ENCODE measurements at regions not wholly inside any gene's neighbourhood (a gene's known extent, or its start where the extent isn't known, plus 50 kb on each side); places are given as distances from the start of the nearest gene placed in this dataset.

DNA sequence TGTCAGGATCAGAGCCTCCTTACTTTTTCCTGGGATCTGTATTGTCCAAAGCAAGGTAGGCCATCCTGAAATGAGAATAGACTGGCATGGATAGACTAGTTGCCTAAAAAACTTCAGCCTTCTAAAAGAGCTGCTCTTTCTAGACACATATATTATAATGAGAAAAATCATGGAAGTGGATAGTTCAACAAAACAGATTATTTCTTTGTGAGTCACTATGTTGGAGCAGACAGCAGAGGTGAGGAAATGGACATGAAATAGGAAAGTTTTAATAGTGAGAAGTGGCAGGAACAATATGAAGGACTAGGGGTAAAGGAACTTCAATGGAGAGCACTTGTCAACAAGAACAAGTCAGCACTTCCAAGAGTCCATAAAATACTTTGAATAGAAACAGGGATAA is 101.9 kb upstream of the ANO3 start:
- DNase-seq (ENCODE audit: low read depth), result no peak

DNA sequence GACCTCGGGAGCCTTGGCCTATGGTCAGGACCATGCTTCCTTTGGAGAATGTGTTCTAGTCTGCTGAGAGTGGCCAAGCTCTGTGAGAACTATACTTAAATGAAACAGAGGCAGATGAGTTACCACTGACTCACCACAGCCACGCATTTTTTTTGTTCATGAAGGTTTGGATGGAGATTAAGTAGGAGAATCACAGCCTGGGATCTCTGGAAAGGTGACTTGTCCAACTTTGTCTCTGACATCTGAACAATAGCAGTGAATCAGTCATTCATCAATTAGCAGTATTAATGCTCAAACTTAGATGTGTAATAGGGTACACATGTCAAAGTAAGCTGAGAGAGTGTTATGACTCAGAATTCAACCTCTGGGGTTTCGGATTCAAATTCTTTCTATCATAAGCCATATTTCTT is 100.7 kb upstream of the ANO3 start:
- DNase-seq (ENCODE audit: low read depth), result peak; percentile 22

DNA sequence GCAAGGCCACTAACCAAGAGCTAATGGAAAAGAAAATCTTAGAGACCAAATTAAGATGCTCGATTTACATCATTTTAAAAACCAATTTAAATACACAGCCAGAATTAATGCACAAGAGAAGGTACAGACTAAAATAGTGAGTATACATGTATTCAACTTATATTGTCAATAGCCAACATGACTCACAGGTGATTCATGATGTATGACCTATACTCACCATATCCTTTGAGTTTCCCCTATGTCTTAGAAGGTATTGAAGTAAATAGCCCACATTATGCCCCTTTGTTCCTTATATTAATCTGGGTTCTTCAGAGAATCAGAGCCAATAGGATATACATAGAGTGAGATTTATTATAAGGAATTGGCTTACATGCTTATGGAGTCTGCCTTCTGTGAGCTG is 97.5 kb upstream of the ANO3 start:
- peak; percentile 10 for DNase-seq (ENCODE audit: low read depth)

DNA sequence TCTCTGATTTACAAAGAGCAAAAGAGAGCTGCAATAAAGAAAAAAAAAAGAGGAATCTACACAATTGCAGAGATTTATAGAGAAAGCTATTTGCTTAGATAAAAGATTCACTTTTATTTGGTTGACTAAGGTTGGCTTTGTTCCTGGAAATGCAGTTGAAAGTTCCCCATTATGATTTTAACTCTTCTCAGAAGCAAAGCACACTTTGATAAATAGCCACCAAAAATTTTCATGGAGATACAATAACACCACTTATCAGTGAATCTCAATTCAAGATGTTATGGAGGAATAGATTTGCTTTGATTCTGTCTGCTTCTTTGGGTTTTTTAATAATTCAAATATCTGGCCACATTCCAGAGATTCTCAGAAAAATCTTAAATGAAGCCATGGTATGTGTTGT is 88.5 kb upstream of the ANO3 start:
- no peak for DNase-seq (ENCODE audit: low read depth)

DNA sequence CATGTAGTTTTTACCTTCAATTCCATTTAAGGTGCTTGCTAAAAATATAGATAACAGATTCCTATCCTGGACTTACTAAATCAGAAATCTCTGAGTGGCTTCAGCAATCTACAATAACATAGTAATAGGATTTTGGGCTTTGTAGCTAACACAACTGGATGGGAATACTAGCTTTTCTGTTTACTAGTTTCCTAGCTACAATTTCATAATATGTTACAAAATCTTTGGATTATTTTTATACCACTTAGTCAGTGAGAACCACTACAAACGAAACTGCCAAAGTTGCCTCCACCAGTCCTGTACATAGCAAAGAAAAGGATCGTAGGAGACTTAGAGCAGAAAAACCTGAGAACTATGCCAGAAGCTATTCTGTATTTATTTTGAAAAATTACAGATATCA is 87.7 kb upstream of the ANO3 start:
- no peak for DNase-seq (ENCODE audit: low read depth)

DNA sequence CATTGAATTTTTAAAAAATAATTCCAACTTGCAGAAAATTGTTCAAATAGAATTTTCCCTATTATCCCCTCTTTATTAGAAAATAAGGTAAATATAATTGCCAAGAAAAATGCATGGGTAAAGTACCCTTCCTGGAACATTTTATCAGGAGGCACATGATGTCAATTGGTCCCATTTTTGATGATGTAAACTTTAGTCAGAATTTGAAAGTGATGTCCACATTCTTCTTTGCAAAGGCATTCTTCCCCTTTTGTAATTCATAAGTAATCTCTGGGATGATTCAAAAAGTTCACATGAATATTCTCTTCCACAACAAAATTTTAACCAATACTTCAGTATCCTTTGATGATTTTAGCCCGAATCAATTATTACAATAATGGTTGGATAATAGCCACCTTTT is 86.9 kb upstream of the ANO3 start:
- no peak for DNase-seq (ENCODE audit: low read depth)

DNA sequence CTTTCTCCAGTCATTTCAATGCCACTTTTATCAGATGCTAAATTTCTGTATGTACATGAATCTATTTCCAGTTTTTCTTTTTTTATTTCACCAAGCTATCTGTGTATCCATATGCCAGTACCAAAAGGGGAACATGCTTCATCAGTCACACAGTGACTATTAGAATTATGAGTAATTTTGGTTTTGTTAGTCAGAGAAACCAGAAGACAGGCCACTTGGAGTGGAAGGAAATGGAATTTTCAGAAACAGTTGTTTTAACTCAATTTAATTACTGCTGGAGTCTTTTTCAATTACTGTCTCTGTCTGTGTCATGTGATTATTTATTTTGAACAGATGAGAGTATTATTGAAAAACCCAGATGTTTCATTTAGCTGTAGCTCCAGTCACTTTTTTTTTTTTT is 84.6 kb upstream of the ANO3 start:
- no peak for DNase-seq (ENCODE audit: low read depth)

DNA sequence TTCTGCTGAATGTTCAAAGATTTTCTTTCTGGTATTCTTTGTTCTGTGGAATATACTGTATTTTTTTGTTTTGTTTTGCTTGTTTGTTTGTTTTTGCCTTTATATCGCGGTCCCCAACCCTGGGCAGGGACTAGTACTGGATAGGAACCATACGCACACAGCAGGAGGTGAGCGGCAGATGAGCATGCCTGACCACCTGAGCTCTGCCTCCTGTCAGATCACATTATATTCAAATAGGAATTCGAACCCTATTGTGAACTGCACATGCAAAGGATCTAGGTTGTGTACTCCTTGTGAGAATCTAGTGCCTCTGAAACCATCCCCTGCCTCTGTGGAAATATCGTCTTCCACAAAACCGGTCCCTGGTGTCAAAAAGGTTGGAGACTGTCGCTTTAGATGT is 83.3 kb upstream of the ANO3 start:
- no peak for DNase-seq (ENCODE audit: low read depth)

DNA sequence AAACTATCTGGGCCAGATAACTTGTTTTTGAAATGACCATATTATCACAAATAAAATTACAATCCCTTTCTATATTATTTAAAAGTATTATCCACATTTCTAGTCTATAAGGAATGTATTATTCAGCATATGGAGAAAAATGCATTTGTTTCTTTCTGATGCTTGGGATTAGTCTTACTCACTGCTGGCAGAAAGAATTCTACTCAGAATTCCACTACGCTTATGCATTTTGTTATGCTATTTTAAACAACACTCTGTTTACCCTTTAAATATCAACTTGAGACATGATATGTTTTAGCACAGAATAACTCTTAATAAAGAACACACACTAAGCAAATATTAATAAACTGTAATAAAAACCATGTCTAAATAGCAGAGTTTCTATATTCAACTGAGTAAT is 77.6 kb upstream of the ANO3 start:
- DNase-seq (ENCODE audit: low read depth), result no peak

DNA sequence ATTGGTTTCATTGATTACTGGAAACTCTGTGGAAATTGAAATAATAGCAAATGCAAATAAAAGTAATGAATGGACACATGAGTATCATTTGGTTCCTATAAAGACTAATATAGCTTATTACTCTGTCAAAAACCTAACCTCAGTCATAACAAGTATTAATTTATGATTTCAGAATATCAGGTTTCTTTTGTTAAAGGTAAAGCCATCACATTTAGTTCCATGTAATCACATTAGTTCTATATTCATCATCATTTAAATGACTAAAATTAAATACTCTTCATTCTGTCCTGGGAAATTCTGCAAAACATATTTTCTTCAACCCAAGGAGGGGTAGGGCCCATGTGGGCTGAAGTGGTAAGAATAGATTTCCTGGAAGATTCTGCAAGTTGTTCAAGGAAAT is 68.2 kb upstream of the ANO3 start:
- no peak for DNase-seq (ENCODE audit: low read depth)

DNA sequence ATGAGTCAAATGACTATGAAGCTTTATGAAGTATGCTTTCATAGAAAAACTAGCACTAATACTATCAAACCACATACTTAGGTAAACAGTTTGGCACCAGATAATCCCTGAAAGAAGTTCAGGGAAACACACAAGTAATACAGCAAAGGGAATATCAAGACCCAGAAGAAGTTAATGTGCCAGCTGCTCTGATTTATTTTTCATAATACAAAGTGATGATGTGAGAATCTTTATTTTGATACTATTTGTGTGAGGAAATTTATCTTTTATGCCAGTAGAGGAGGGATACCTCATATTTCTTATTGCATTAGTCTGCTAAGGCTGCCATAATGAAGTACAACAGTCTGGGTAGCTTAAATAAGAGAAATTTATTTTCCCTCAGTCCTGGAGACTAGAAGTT is 67.7 kb upstream of the ANO3 start:
- DNase-seq (ENCODE audit: low read depth), result no peak

DNA sequence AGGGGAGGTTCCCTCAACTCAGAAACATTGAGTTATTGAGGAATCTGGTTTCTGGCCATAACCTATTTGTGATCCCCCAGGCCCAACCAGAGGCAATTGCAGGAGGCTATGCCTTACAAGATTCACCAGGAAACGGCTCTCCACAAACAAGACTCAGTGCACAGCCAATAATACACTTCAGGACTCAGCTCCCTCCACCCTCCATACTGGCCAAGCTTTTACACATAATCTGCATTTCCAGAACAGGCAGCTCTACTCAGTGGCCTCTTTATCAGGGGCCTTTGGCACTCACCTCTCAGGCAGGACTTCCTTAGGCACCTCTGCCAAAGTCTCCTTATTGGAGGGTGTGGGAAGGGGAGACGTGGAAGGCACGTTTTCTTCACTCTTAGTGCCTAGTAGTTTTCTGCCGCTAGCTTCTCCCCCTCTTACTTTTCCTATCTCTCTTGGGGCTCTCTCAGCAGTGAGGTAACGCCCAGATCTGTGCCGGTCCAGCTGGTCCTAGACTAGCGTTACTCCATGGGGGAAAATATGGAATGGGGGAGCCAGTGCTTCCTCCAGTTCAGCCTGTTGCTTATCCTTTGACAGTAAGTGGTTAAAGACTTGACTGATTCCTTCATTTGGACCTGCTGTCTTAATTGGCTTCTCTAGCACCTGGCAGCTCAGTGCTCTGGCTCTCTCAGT is 62.8 kb upstream of the ANO3 start:
- no peak for DNase-seq (ENCODE audit: low read depth)

DNA sequence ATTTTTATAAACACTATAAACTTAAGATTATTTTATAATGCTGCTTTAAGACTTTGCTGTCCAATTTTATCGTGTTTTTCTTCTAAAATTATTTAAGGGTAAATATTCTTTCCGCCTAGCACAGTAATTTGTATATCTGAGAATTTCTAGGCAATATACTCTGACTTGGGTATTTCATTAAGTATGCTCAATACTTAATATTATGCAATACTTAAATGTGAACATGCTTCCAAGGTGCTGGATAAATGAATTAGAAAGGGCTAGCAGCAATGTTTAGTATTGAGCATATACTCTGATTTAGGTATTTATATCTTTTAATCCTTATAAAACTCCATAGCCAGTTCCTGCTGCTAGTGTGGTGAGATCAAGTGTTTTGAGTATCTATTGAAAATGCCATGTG is 60.3 kb upstream of the ANO3 start:
- no peak for DNase-seq (ENCODE audit: low read depth)

DNA sequence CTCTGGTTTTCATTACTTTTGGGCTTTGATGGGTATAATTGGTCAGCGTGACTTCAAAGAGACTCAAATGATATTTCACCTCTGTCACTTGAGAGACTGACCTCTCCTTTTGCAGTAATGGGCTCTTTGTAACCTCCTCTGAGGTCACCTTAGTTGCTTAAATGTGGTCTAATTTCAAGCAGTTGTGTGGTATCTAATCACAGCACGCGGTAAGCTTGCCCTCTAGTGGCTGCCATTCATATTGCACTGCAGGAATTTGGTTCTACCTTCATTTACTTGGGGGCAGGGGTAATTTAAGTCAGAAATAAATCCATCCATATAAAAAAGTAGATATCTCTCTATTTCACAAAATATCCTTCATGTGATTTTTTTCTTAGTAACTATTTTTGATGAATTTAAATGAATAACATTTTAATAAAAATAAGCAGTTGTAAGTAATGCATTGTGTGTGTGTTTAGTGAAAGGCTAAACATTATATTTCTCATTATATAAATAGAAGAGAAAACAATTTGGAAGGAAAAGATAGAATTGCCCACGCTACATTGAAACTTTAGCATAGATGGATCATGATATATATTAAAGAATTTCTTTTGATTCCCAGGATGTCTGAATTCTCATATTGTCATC is 55.0 kb upstream of the ANO3 start:
- DNase-seq (ENCODE audit: low read depth), result peak; percentile 42

DNA sequence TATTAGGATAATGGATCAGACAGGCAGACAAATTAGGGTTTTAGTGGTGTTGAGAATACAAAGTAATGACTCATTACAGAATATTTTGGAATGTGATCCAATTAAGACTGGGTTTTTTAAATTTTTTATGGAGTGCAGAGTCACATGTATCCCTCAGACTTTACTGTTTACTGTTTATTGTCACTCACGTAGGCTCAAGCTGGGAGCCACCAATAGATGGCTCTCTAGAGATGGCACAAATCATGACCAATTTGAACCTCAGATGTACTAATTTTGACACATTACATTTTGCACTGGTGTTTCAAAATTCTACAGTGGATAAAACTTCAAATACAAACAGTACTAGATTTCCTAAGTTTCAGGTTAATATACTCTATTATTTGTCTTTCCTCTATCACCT is 53.6 kb upstream of the ANO3 start:
- DNase-seq (ENCODE audit: low read depth), result no peak

Data from Daoy (cell line).